Peyer's patch (tissue), 4 donors: ENCODE measurements at regions not wholly inside any gene's neighbourhood (a gene's known extent, or its start where the extent isn't known, plus 50 kb on each side); places are given as distances from the start of the nearest gene placed in this dataset.

ENCODE experiments used
- CTCF ChIP-seq, 6 experiments: fragments of 450-650 bp in 4 of 6; fragments of 200-600 bp in 2 of 6; sonication (generic) in 1 of 6; IDR thresholded peaks; one replicate each; pipeline ENCODE4 v1.5.1; 2017 to 2019; ENCODE audit warnings: antibody characterized with exemption in 6 of 6, mild to moderate bottlenecking in 3 of 6, moderate library complexity in 1 of 6
- POLR2A ChIP-seq, 2 donors: fragments of 450-650 bp; IDR thresholded peaks; one replicate each; pipeline ENCODE4 v1.5.1; 2017; ENCODE audit warnings: antibody characterized with exemption in 2 of 2, mild to moderate bottlenecking in 2 of 2, moderate library complexity in 2 of 2

GRCh38 chr1:198015309-198015708 is 98.1 kb downstream of the LHX9 start:
- TF ChIP-seq CTCF (IDR thresholded peaks at IDR 0.05) = no peak
- no peak for TF ChIP-seq POLR2A (IDR thresholded peaks at IDR 0.05)
